DOHH2 (cell line): ENCODE measurements at regions not wholly inside any gene's neighbourhood (a gene's known extent, or its start where the extent isn't known, plus 50 kb on each side); places are given as distances from the start of the nearest gene placed in this dataset.

Experiments
- H3F3A ChIP-seq: fragments of 200-600 bp; sonication (generic), shearing (Covaris generic); 2 replicates; pipeline ENCODE4 v1.6.0; 2016; ENCODE audit warnings: antibody characterized with exemption, mild to moderate bottlenecking; ENCODE audit not compliant: control insufficient read depth, insufficient read depth
- H3K27ac ChIP-seq: fragments of 200-600 bp; sonication (generic); 2 replicates; pipeline ENCODE4 v1.5.1; 2014; ENCODE audit warnings: low read depth, mild to moderate bottlenecking, low read length, moderate library complexity
- H3K27me3 ChIP-seq: fragments of 200-600 bp; sonication (generic); 2 replicates; pipeline ENCODE4 v1.6.1; 2014; ENCODE audit warnings: mild to moderate bottlenecking, low read length, mixed read lengths; ENCODE audit not compliant: control insufficient read depth
- H3K36me3 ChIP-seq: fragments of 200-600 bp; sonication (generic); 2 replicates; pipeline ENCODE4 v1.6.1; 2014; ENCODE audit warnings: mild to moderate bottlenecking, low read length, moderate library complexity, mixed read lengths; ENCODE audit not compliant: control insufficient read depth
- H3K4me1 ChIP-seq: fragments of 200-600 bp; sonication (generic); 2 replicates; pipeline ENCODE4 v1.6.1; 2014; ENCODE audit warnings: mild to moderate bottlenecking, low read length, mixed read lengths; ENCODE audit not compliant: control insufficient read depth
- H3K4me2 ChIP-seq: fragments of 200-600 bp; sonication (generic); 2 replicates; pipeline ENCODE4 v1.6.0; 2014; ENCODE audit warnings: mild to moderate bottlenecking, low read length, moderate library complexity
- H3K4me3 ChIP-seq: fragments of 200-600 bp; sonication (generic); 2 replicates; pipeline ENCODE4 v1.5.1; 2014; ENCODE audit warnings: mild to moderate bottlenecking, low read length, mixed read lengths
- H3K79me2 ChIP-seq: fragments of 200-600 bp; sonication (generic); 2 replicates; pipeline ENCODE4 v1.6.1; 2014; ENCODE audit warnings: mild to moderate bottlenecking, low read length, mixed read lengths; ENCODE audit not compliant: control insufficient read depth
- H3K9me2 ChIP-seq: fragments of 200-600 bp; sonication (generic); replicated peaks from 2 replicates; pipeline ENCODE4 v1.6.1; 2014; ENCODE audit warnings: mild to moderate bottlenecking, low read length, mixed read lengths; ENCODE audit not compliant: control insufficient read depth
- H3K9me3 ChIP-seq: fragments of 200-600 bp; sonication (generic); 2 replicates; pipeline ENCODE4 v1.6.1; 2014; ENCODE audit warnings: antibody characterized with exemption, low read length, mixed read lengths; ENCODE audit not compliant: control insufficient read depth, insufficient read depth
- H4K20me1 ChIP-seq: fragments of 200-600 bp; sonication (generic); 2 replicates; pipeline ENCODE4 v1.6.0; 2014; ENCODE audit warnings: low read depth, mild to moderate bottlenecking, antibody characterized with exemption, low read length, moderate library complexity; ENCODE audit not compliant: control insufficient read depth, insufficient read depth
- CTCF ChIP-seq: fragments of 200-600 bp; sonication (generic); IDR thresholded peaks from one replicate; pipeline ENCODE4 v1.5.1; 2014; ENCODE audit warnings: antibody characterized with exemption, mild to moderate bottlenecking, low read depth, low read length; ENCODE audit not compliant: poor library complexity, severe bottlenecking
- EZH2phosphoT487 ChIP-seq: fragments of 200-600 bp; sonication (generic); IDR thresholded peaks from 2 replicates; pipeline ENCODE4 v1.6.1; 2017; ENCODE audit warnings: borderline replicate concordance, mild to moderate bottlenecking, antibody characterized with exemption, low read length, moderate library complexity, mixed read lengths

- no peaks in the 10 kb centered on the region for H3K79me2 ChIP-seq
- no peaks in the 10 kb centered on the region for H3K9me3 ChIP-seq
- no peaks in the 10 kb centered on the region for H3K4me1 ChIP-seq
- no peaks in the 10 kb centered on the region for H3K36me3 ChIP-seq
- no peak overlapping the region for H3K27ac ChIP-seq
- H3K9me2 ChIP-seq = no peaks in the 10 kb centered on the region
- no peak overlapping the region for H3K4me3 ChIP-seq
- no peaks in the 10 kb centered on the region for H4K20me1 ChIP-seq
- no peaks in the 10 kb centered on the region for H3F3A ChIP-seq
- H3K27me3 ChIP-seq = no peaks in the 10 kb centered on the region
- no peak overlapping the region for H3K4me2 ChIP-seq
- TF ChIP-seq EZH2phosphoT487 = no peak
- TF ChIP-seq CTCF = no peak
Observed at GRCh38 chr16:51722467-51722866, 571.4 kb upstream of the SALL1 start.

- Histone ChIP-seq H3K4me3 (no peak overlapping the region), H3K4me2 (no peak overlapping the region), H3K36me3 (no peaks in the 10 kb centered on the region), H3F3A (no peaks in the 10 kb centered on the region), H3K9me3 (no peaks in the 10 kb centered on the region), H3K27me3 (no peaks in the 10 kb centered on the region), H3K9me2 (no peaks in the 10 kb centered on the region), H3K79me2 (no peaks in the 10 kb centered on the region), H4K20me1 (no peaks in the 10 kb centered on the region), H3K27ac (no peak overlapping the region), H3K4me1 (no peaks in the 10 kb centered on the region)
- TF ChIP-seq EZH2phosphoT487 (no peak), CTCF (no peak)
Observed at GRCh38 chr16:51719376-51719775, 568.3 kb upstream of the SALL1 start.

GRCh38 chr16:51716195-51716594, 565.1 kb upstream of the SALL1 start:
- H3K27ac ChIP-seq = no peak overlapping the region
- H3F3A ChIP-seq = no peaks in the 10 kb centered on the region
- no peaks in the 10 kb centered on the region for H3K9me3 ChIP-seq
- H3K9me2 ChIP-seq = no peaks in the 10 kb centered on the region
- no peaks in the 10 kb centered on the region for H3K27me3 ChIP-seq
- H3K4me3 ChIP-seq = no peak overlapping the region
- no peaks in the 10 kb centered on the region for H3K4me1 ChIP-seq
- no peaks in the 10 kb centered on the region for H3K79me2 ChIP-seq
- TF ChIP-seq CTCF = no peak
- no peak for TF ChIP-seq EZH2phosphoT487
- no peak overlapping the region for H3K4me2 ChIP-seq
- H4K20me1 ChIP-seq = no peaks in the 10 kb centered on the region
- no peaks in the 10 kb centered on the region for H3K36me3 ChIP-seq

- TF ChIP-seq EZH2phosphoT487 = no peak
- TF ChIP-seq CTCF = no peak
- Histone ChIP-seq H3K27ac (no peak overlapping the region), H3K9me2 (no peaks in the 10 kb centered on the region), H3K4me2 (no peak overlapping the region), H3K27me3 (no peaks in the 10 kb centered on the region), H4K20me1 (no peaks in the 10 kb centered on the region), H3K36me3 (no peaks in the 10 kb centered on the region), H3K4me1 (no peaks in the 10 kb centered on the region), H3K79me2 (no peaks in the 10 kb centered on the region), H3K9me3 (no peaks in the 10 kb centered on the region), H3K4me3 (no peak overlapping the region), H3F3A (no peaks in the 10 kb centered on the region)
Observed at GRCh38 chr16:51713502-51713901, 562.4 kb upstream of the SALL1 start.
